ENCODE measurements at regions not wholly inside any gene's neighbourhood (a gene's known extent, or its start where the extent isn't known, plus 50 kb on each side); places are given as distances from the start of the nearest gene placed in this dataset.

GRCh38 chr10:56698506-56698905, 337.4 kb upstream of the ZWINT start:
- Histone ChIP-seq H3K9me3 (ENCODE audit: control insufficient read depth in 2 of 3, insufficient read depth in 1 of 3, low read length in 3 of 3) (no peaks in the 10 kb centered on the region), H3K4me1 (ENCODE audit: control insufficient read depth in 2 of 3, insufficient read depth in 2 of 3, low read depth in 1 of 3, low read length in 3 of 3) (no peaks in the 10 kb centered on the region), H3K36me3 (ENCODE audit: control insufficient read depth in 2 of 3, insufficient read depth in 3 of 3, low read length in 3 of 3) (no peaks in the 10 kb centered on the region), H3K27me3 (ENCODE audit: control insufficient read depth, insufficient read depth, low read length) (no peaks in the 10 kb centered on the region), H3K4me3 (ENCODE audit: low read length in 3 of 3) (no peak overlapping the region), H3K9ac (ENCODE audit: low read length in 3 of 3) (no peak overlapping the region), H3K27ac (ENCODE audit: low read depth in 2 of 2, low read length in 2 of 2) (no peak overlapping the region)
- intact Hi-C loops (cut with DNase I) = no loop called here
- no peak for TF ChIP-seq CTCF (IDR thresholded peaks at IDR 0.05; ENCODE audit: borderline replicate concordance, extremely low read depth, insufficient read depth)
- DNase-seq (no peak), FAIRE-seq (no peak)

GRCh38 chr10:56679578-56679977, 318.5 kb upstream of the ZWINT start:
- H3K4me3 ChIP-seq (ENCODE audit: low read length in 3 of 3) = no peak overlapping the region
- no peaks in the 10 kb centered on the region for H3K36me3 ChIP-seq (ENCODE audit: control insufficient read depth in 2 of 3, insufficient read depth in 3 of 3, low read length in 3 of 3)
- intact Hi-C loops (cut with DNase I) = no loop called here
- H3K9ac ChIP-seq (ENCODE audit: low read length in 3 of 3) = no peak overlapping the region
- no peaks in the 10 kb centered on the region for H3K27me3 ChIP-seq (ENCODE audit: control insufficient read depth, insufficient read depth, low read length)
- TF ChIP-seq CTCF (IDR thresholded peaks at IDR 0.05; ENCODE audit: borderline replicate concordance, extremely low read depth, insufficient read depth) = no peak
- H3K27ac ChIP-seq (ENCODE audit: low read depth in 2 of 2, low read length in 2 of 2) = no peak overlapping the region
- H3K9me3 ChIP-seq (ENCODE audit: control insufficient read depth in 2 of 3, insufficient read depth in 1 of 3, low read length in 3 of 3) = no peaks in the 10 kb centered on the region
- DNase-seq (no peak), FAIRE-seq (no peak)
- no peaks in the 10 kb centered on the region for H3K4me1 ChIP-seq (ENCODE audit: control insufficient read depth in 2 of 3, insufficient read depth in 2 of 3, low read depth in 1 of 3, low read length in 3 of 3)

- no peak for DNase-seq
- Histone ChIP-seq H3K9me3 (ENCODE audit: control insufficient read depth in 2 of 3, insufficient read depth in 1 of 3, low read length in 3 of 3) (no peaks in the 10 kb centered on the region), H3K27ac (ENCODE audit: low read depth in 2 of 2, low read length in 2 of 2) (no peak overlapping the region), H3K27me3 (ENCODE audit: control insufficient read depth, insufficient read depth, low read length) (no peaks in the 10 kb centered on the region), H3K4me3 (ENCODE audit: low read length in 3 of 3) (no peak overlapping the region), H3K4me1 (ENCODE audit: control insufficient read depth in 2 of 3, insufficient read depth in 2 of 3, low read depth in 1 of 3, low read length in 3 of 3) (no peaks in the 10 kb centered on the region), H3K36me3 (ENCODE audit: control insufficient read depth in 2 of 3, insufficient read depth in 3 of 3, low read length in 3 of 3) (no peaks in the 10 kb centered on the region), H3K9ac (ENCODE audit: low read length in 3 of 3) (no peak overlapping the region)
- intact Hi-C loops (cut with DNase I) = no loop called here
- FAIRE-seq = no peak
- TF ChIP-seq CTCF (IDR thresholded peaks at IDR 0.05; ENCODE audit: borderline replicate concordance, extremely low read depth, insufficient read depth) = no peak
These were observed 301.8 kb upstream of the ZWINT start for GRCh38 chr10:56662765-56663447.

GRCh38 chr10:56653289-56653688, 292.2 kb upstream of the ZWINT start:
- no peak overlapping the region for H3K9ac ChIP-seq (ENCODE audit: low read length in 3 of 3)
- H3K36me3 ChIP-seq (ENCODE audit: control insufficient read depth in 2 of 3, insufficient read depth in 3 of 3, low read length in 3 of 3) = no peaks in the 10 kb centered on the region
- H3K9me3 ChIP-seq (ENCODE audit: control insufficient read depth in 2 of 3, insufficient read depth in 1 of 3, low read length in 3 of 3) = peaks cover 0 to 6% (median 0%) of the 10 kb centered on the region in 3 donors
- intact Hi-C loops (cut with DNase I) = no loop called here
- H3K27me3 ChIP-seq (ENCODE audit: control insufficient read depth, insufficient read depth, low read length) = no peaks in the 10 kb centered on the region
- no peak for FAIRE-seq
- no peak for TF ChIP-seq CTCF (IDR thresholded peaks at IDR 0.05; ENCODE audit: borderline replicate concordance, extremely low read depth, insufficient read depth)
- H3K27ac ChIP-seq (ENCODE audit: low read depth in 2 of 2, low read length in 2 of 2) = no peak overlapping the region
- DNase-seq = no peak
- no peak overlapping the region for H3K4me3 ChIP-seq (ENCODE audit: low read length in 3 of 3)
- H3K4me1 ChIP-seq (ENCODE audit: control insufficient read depth in 2 of 3, insufficient read depth in 2 of 3, low read depth in 1 of 3, low read length in 3 of 3) = no peaks in the 10 kb centered on the region

Measured in kidney (tissue), 13 donors.